DOHH2 (cell line): ENCODE measurements at regions not wholly inside any gene's neighbourhood (a gene's known extent, or its start where the extent isn't known, plus 50 kb on each side); places are given as distances from the start of the nearest gene placed in this dataset.

Source experiments
- H3F3A ChIP-seq: fragments of 200-600 bp; sonication (generic), shearing (Covaris generic); 2 replicates; pipeline ENCODE4 v1.6.0; 2016; ENCODE audit warnings: antibody characterized with exemption, mild to moderate bottlenecking; ENCODE audit not compliant: control insufficient read depth, insufficient read depth
- H3K27ac ChIP-seq: fragments of 200-600 bp; sonication (generic); 2 replicates; pipeline ENCODE4 v1.5.1; 2014; ENCODE audit warnings: low read depth, mild to moderate bottlenecking, low read length, moderate library complexity
- H3K27me3 ChIP-seq: fragments of 200-600 bp; sonication (generic); 2 replicates; pipeline ENCODE4 v1.6.1; 2014; ENCODE audit warnings: mild to moderate bottlenecking, low read length, mixed read lengths; ENCODE audit not compliant: control insufficient read depth
- H3K36me3 ChIP-seq: fragments of 200-600 bp; sonication (generic); 2 replicates; pipeline ENCODE4 v1.6.1; 2014; ENCODE audit warnings: mild to moderate bottlenecking, low read length, moderate library complexity, mixed read lengths; ENCODE audit not compliant: control insufficient read depth
- H3K4me1 ChIP-seq: fragments of 200-600 bp; sonication (generic); 2 replicates; pipeline ENCODE4 v1.6.1; 2014; ENCODE audit warnings: mild to moderate bottlenecking, low read length, mixed read lengths; ENCODE audit not compliant: control insufficient read depth
- H3K4me2 ChIP-seq: fragments of 200-600 bp; sonication (generic); 2 replicates; pipeline ENCODE4 v1.6.0; 2014; ENCODE audit warnings: mild to moderate bottlenecking, low read length, moderate library complexity
- H3K4me3 ChIP-seq: fragments of 200-600 bp; sonication (generic); 2 replicates; pipeline ENCODE4 v1.5.1; 2014; ENCODE audit warnings: mild to moderate bottlenecking, low read length, mixed read lengths
- H3K79me2 ChIP-seq: fragments of 200-600 bp; sonication (generic); 2 replicates; pipeline ENCODE4 v1.6.1; 2014; ENCODE audit warnings: mild to moderate bottlenecking, low read length, mixed read lengths; ENCODE audit not compliant: control insufficient read depth
- H3K9me2 ChIP-seq: fragments of 200-600 bp; sonication (generic); replicated peaks from 2 replicates; pipeline ENCODE4 v1.6.1; 2014; ENCODE audit warnings: mild to moderate bottlenecking, low read length, mixed read lengths; ENCODE audit not compliant: control insufficient read depth
- H3K9me3 ChIP-seq: fragments of 200-600 bp; sonication (generic); 2 replicates; pipeline ENCODE4 v1.6.1; 2014; ENCODE audit warnings: antibody characterized with exemption, low read length, mixed read lengths; ENCODE audit not compliant: control insufficient read depth, insufficient read depth
- H4K20me1 ChIP-seq: fragments of 200-600 bp; sonication (generic); 2 replicates; pipeline ENCODE4 v1.6.0; 2014; ENCODE audit warnings: low read depth, mild to moderate bottlenecking, antibody characterized with exemption, low read length, moderate library complexity; ENCODE audit not compliant: control insufficient read depth, insufficient read depth
- EZH2phosphoT487 ChIP-seq: fragments of 200-600 bp; sonication (generic); IDR thresholded peaks from 2 replicates; pipeline ENCODE4 v1.6.1; 2017; ENCODE audit warnings: borderline replicate concordance, mild to moderate bottlenecking, antibody characterized with exemption, low read length, moderate library complexity, mixed read lengths
- TF ChIP-seq, protein P1 (sequence below): fragments of 200-600 bp; sonication (generic); IDR thresholded peaks from one replicate; pipeline ENCODE4 v1.5.1; 2014; ENCODE audit warnings: antibody characterized with exemption, mild to moderate bottlenecking, low read depth, low read length; ENCODE audit not compliant: poor library complexity, severe bottlenecking

GRCh38 chr1:61616830-61617229, 108.1 kb downstream of the TM2D1 start:
- Histone ChIP-seq H3K27ac (no peak overlapping the region), H3F3A (no peaks in the 10 kb centered on the region), H3K9me3 (no peaks in the 10 kb centered on the region), H3K79me2 (no peaks in the 10 kb centered on the region), H3K36me3 (no peaks in the 10 kb centered on the region), H4K20me1 (no peaks in the 10 kb centered on the region), H3K9me2 (no peaks in the 10 kb centered on the region), H3K4me2 (no peak overlapping the region), H3K27me3 (peaks cover 11% of the 10 kb centered on the region; the same call in 1 of the 2 replicates), H3K4me3 (no peak overlapping the region), H3K4me1 (no peaks in the 10 kb centered on the region)
- TF ChIP-seq, protein P1, sequence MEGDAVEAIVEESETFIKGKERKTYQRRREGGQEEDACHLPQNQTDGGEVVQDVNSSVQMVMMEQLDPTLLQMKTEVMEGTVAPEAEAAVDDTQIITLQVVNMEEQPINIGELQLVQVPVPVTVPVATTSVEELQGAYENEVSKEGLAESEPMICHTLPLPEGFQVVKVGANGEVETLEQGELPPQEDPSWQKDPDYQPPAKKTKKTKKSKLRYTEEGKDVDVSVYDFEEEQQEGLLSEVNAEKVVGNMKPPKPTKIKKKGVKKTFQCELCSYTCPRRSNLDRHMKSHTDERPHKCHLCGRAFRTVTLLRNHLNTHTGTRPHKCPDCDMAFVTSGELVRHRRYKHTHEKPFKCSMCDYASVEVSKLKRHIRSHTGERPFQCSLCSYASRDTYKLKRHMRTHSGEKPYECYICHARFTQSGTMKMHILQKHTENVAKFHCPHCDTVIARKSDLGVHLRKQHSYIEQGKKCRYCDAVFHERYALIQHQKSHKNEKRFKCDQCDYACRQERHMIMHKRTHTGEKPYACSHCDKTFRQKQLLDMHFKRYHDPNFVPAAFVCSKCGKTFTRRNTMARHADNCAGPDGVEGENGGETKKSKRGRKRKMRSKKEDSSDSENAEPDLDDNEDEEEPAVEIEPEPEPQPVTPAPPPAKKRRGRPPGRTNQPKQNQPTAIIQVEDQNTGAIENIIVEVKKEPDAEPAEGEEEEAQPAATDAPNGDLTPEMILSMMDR, result no peak
- no peak for TF ChIP-seq EZH2phosphoT487

- Histone ChIP-seq H3F3A (no peaks in the 10 kb centered on the region), H3K27me3 (peaks cover 15% of the 10 kb centered on the region), H3K27ac (no peak overlapping the region), H3K36me3 (no peaks in the 10 kb centered on the region), H3K9me3 (no peaks in the 10 kb centered on the region), H3K9me2 (no peaks in the 10 kb centered on the region), H3K4me2 (no peak overlapping the region), H3K4me1 (no peaks in the 10 kb centered on the region), H4K20me1 (no peaks in the 10 kb centered on the region), H3K4me3 (no peak overlapping the region), H3K79me2 (no peaks in the 10 kb centered on the region)
- no peak for TF ChIP-seq EZH2phosphoT487
- TF ChIP-seq, protein P1, result no peak
Measured at GRCh38 chr1:61612602-61613001, 112.3 kb downstream of the TM2D1 start.

- H3F3A ChIP-seq, result no peaks in the 10 kb centered on the region
- H3K36me3 ChIP-seq, result no peaks in the 10 kb centered on the region
- H4K20me1 ChIP-seq, result no peaks in the 10 kb centered on the region
Measured at GRCh38 chr1:61609040-61609439, 115.9 kb downstream of the TM2D1 start.

More at GRCh38 chr1:61609040-61609439, 115.9 kb downstream of the TM2D1 start:
- H3K4me1 ChIP-seq, result no peaks in the 10 kb centered on the region
- no peaks in the 10 kb centered on the region for H3K9me2 ChIP-seq
- peaks cover 7% of the 10 kb centered on the region for H3K27me3 ChIP-seq
- H3K9me3 ChIP-seq, result no peaks in the 10 kb centered on the region
- H3K79me2 ChIP-seq, result no peaks in the 10 kb centered on the region
- TF ChIP-seq, protein P1, result no peak
- no peak for TF ChIP-seq EZH2phosphoT487
- H3K27ac ChIP-seq, result no peak overlapping the region
- H3K4me3 ChIP-seq, result no peak overlapping the region
- no peak overlapping the region for H3K4me2 ChIP-seq
